ENCODE measurements at regions not wholly inside any gene's neighbourhood (a gene's known extent, or its start where the extent isn't known, plus 50 kb on each side); places are given as distances from the start of the nearest gene placed in this dataset.

- no peak for DNase-seq (ENCODE audit: low read depth in 2 of 2)
Measured at GRCh38 chr1:116262207-116262994, 110.6 kb upstream of the ATP1A1 start.

DNA sequence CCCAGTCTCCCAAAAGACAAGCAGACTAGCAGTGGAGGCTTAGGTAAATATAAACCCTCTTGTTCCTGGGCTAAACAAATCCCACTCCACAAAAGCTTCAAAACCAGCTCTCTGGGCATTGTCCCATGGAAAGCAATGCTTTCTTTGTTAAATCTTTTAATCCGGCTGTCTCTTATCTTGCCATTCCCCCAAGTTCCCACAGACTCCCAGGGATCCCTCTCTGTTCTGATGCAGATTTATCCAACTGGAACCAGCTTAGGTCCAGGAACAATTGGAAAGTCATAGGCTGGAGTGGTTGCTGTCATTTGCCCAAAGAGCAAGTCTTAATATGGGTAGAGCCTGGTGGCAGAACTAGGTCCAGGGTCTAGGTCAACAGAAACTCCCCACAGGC lies 110.1 kb upstream of the ATP1A1 start:
- DNase-seq (ENCODE audit: low read depth in 2 of 2): no peak

DNA sequence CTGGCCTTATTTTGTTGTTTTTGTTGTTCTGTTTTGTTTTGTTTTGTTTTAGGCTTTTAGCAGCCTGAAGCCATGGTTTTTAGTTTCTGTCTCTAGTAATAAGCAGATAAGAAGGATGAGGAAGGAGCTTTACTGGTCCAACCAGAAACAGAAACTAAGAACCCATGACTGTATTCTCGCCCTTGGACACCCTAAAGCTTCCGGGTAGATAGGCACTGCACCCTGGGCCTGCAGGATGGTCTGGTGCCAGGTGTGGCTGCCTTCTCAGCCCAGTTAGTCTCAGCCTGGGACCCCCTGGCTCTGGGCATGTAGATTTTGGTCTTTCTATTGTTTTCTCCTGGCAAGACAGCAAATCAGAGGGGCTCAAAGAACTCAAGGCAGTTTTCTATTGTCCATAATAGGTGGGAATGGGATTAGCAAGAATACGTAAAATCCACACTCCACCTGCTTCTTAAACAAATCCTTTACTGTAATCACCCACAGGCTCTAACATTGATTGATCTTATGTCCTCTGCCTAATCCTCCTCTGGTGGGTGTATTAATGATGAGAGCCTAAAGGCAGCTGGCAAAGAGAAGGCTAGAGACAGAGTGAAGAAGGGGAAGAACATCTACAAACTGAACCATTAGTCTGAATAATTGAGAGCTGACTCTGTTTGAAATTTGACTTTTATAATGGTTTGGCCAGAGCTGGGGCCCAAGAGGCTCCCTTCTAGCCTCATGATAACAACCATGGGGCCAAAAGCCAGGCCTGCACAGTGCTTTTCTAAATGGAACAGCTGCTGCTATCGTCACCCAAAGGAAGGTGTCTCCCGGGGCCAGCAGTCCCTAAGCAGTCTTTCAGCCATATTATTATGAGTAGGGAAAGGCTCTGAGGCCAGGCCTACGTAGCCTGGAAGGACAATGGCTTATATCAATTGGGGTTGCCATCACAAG lies 106.8 kb upstream of the ATP1A1 start:
- no peak for DNase-seq (ENCODE audit: low read depth in 2 of 2)

DNA sequence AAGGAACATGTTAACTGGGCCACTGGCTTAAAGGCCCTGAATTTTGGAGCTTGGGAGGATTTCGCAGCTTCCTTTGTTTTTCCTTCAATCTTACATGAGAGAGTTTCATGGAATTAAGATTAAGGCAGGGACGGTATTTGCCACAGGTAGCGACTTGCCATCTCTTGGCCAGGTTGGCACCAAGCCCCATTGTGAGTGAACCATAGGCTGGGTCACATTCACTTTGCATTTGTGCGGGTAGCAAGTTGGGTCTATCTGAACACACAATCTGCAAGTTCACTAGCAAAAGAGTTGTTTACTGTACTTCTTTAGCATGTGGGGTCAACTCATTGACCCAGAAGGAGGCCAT lies 106.2 kb upstream of the ATP1A1 start:
- DNase-seq (ENCODE audit: low read depth in 2 of 2): no peak

DNA sequence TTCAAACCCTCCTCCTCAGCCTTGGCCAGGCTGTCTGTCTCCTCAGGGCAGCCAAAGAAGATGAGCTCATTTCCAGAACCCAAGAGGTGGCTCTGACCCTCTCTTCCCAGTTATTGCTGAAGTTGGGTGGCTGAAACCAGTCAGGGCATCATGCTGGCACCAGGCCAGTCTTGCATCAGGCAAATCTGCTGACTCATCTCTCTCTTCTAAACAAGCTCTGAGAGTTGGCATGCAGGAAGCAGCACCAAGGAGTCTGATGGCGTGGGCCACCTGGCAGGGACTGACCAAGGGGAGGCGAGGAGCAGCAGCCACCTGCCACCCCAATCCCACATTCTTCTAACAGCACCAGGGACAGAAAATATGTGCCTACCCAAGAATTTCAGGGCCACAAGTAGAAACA lies 104.8 kb upstream of the ATP1A1 start:
- DNase-seq (ENCODE audit: low read depth in 2 of 2): no peak

DNA sequence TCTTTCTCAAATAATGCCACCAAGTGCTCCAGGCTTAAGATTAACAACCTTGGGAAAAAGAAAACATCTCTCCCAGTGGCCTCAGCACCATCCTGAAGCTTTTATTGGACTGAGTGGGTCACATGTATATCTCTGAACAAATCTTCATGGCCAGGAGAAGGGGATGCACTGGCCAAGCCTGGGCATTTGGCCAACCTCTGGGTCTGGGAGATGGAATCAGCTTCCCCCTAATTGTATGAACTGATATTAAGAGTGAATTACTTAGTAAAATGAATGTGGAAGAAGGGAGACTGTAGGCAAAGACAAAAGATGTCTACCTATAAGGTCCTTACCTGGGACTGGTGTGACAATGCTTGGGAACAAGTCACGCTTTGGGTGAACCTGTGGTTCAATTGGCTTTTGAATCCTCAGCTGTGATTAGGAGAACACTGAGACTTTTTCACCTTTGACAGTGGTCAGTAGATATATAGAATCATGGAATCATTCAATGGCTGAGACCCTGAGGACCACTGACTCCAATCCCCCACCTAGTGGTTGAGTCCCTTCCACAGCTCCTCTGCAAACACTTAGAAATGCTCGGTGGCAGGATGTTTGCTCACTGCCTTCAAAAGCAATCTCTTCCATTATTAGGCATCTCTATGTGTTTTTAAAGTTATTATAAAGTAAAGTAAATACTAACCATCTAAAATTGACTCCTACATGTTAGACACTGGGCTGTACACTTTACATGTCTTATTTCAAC lies 102.6 kb upstream of the ATP1A1 start:
- no peak for DNase-seq (ENCODE audit: low read depth in 2 of 2)

DNA sequence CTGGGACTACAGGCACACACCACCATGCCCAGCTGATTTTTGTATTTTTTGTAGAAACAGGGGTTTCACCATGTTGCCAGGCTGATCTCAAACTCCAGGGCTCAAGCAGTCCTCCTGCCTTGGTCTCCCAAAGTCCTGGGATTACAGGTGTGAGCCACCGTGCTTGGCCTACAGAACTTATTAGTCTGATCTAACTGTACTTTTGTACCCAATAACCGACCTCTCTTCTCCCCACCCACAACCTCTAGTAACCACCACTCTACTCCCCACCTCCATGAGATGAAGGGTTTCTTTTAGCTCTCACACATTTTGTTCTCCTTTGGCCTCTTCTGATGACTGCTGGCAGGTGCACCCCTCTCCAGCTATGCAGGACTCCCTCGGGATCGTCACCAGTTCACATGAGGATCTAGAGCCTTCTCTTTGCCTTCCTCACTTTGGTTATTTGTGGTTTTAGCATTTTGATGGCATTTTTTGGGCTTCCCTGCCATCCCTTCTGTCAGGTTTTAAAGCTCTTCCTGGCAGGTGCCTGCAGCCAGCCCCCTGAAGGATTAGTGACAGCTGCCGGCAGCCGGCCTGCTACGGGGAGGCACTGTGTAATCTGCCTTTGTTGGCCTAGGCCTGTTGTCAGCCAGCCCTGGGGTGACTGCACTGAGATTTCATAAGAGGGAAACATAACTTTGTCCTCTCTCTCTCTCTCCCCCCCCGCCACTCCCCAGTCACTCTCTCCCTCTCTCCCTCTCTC lies 99.8 kb upstream of the ATP1A1 start:
- no peak for DNase-seq (ENCODE audit: low read depth in 2 of 2)

GRCh38 chr1:116276532-116276931 lies 96.5 kb upstream of the ATP1A1 start:
- DNase-seq (ENCODE audit: low read depth in 2 of 2): no peak

- DNase-seq (ENCODE audit: low read depth in 2 of 2): no peak
Measured at GRCh38 chr1:116277840-116278540, 95.1 kb upstream of the ATP1A1 start.

DNA sequence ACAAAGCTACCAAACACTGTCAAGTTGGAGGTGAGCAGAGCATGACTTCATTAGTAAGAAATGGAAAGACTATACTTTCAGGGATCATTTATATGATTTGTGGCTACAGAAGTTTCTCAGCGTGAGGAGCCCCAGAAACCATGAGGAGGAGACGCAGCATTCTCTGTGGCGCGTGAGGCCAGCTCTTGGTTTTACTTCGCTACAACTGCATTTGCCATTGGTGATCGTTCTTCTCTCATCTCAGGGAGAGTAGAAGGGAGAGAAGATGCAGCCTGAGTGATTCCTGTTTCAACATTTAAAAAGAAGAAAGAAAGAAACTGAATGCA lies 94.5 kb upstream of the ATP1A1 start:
- DNase-seq (ENCODE audit: low read depth in 2 of 2): no peak

GRCh38 chr1:116279715-116280114 lies 93.3 kb upstream of the ATP1A1 start:
- DNase-seq (ENCODE audit: low read depth in 2 of 2): no peak

DNA sequence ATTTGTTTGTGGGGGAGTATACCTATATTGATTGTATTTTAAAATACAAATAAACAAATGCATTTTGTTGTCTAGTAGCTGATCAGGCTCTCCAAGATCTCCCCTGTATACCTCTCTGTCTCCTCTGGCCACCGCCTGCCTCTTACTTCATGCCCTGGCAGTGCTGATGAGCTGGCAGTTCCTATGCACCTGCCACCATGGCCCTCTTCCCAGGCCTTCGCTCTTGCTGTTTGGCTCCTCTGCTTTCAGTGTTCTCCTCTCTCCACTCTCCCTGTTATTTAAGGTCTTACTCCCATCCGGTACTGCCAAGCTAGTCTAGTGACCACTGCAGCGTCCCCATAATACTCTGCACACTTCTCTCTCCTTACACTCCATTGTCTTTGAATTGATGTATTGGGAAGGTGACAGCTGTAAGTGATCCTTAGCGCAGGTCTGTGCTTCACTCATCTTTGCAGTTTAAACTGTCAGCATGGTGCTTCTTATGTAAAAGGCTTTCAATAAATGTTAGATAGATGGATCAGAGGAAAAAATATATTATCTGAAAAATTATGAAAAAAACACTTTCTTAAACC lies 88.1 kb upstream of the ATP1A1 start:
- DNase-seq (ENCODE audit: low read depth in 2 of 2): no peak

DNA sequence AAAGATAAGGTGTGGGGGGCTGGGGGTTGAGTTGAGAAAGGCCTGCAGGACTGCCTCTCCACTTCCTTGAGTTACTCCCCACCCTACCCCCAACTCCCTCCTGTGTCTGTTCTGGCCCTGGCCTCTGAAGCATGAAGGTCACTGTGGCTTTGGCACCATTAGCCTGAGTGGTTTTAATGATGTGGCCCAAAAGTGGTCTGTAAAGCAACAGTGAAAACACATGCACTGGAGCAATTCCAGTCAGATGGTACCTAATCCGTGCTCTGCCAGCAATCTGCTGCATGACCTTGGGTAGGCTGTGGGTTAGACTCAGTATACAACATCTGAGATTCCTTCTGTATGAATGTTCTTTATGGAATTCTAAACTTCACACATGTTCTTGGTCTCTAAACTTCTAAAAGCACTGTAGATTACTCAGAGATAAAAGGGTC lies 86.5 kb upstream of the ATP1A1 start:
- no peak for DNase-seq (ENCODE audit: low read depth in 2 of 2)

- DNase-seq (ENCODE audit: low read depth in 2 of 2): no peak
Measured at GRCh38 chr1:116287341-116288200, 85.5 kb upstream of the ATP1A1 start.

DNA sequence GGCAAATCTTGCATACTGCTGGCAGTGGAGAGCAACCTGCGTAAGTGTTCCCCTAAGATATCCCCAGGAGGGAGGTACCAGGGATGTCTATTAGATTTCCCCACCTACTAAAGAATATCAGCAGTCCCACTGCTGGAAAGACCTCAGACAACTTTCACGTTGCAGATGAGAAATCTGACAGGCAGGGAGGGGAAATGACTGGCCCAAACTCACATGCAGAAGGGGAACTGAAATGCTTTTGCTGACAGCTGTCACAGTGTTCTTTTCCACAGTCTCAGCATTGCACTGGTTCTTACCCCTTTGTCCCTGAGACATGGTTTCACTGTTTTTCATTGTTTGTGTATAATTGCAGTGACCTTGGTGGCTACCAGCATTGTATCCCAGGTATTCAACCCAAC lies 84.8 kb upstream of the ATP1A1 start:
- no peak for DNase-seq (ENCODE audit: low read depth in 2 of 2)

- DNase-seq (ENCODE audit: low read depth in 2 of 2): no peak
Measured at GRCh38 chr1:116289193-116289592, 83.9 kb upstream of the ATP1A1 start.

- DNase-seq (ENCODE audit: low read depth in 2 of 2): no peak
Measured at GRCh38 chr1:116290085-116290705, 82.8 kb upstream of the ATP1A1 start.

GRCh38 chr1:116291024-116291423 lies 82.0 kb upstream of the ATP1A1 start:
- DNase-seq (ENCODE audit: low read depth in 2 of 2): no peak

Measured in stimulated activated CD8-positive, alpha-beta memory T cell treated with anti-CD3 and anti-CD28 coated beads, Interleukin-2, amount 100 ng/mL, for 48 hours (primary cell).